ENCODE measurements at regions not wholly inside any gene's neighbourhood (a gene's known extent, or its start where the extent isn't known, plus 50 kb on each side); places are given as distances from the start of the nearest gene placed in this dataset.

GRCh38 chr1:88204612-88205167 is 479.4 kb upstream of the PKN2 start:
- no peaks in the 10 kb centered on the region for H3K4me1 Mint-ChIP-seq
- no peak overlapping the region for H3K4me3 Mint-ChIP-seq
- no peaks in the 10 kb centered on the region for H3K27me3 Mint-ChIP-seq
- H3K9me3 Mint-ChIP-seq, result no peaks in the 10 kb centered on the region
- DNase-seq (no peak), ATAC-seq (no peak)
- no peak overlapping the region for H3K27ac Mint-ChIP-seq
- no peaks in the 10 kb centered on the region for H3K36me3 Mint-ChIP-seq (ENCODE audit: low read depth)

DNA sequence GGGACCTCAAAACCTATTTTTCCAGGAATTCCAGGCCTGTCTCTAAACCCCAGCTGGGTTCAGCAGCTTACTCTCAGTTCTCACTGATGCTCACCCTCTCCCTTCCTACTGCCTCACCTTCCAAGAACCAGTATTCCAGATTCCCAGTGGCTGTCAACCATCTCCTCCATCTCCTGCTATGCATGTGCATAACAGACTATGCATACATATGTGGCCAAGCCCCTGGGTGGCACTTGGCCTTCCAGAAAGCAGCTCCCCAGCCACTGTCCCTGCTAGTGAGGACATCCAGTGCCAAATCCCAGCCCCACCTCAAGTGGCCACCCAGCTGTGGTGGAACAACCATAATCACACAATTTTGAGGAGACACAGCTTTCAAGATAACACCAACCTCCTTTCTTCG is 475.7 kb upstream of the PKN2 start:
- Mint-ChIP-seq H3K9me3 (no peaks in the 10 kb centered on the region), H3K4me1 (no peaks in the 10 kb centered on the region), H3K27me3 (no peaks in the 10 kb centered on the region), H3K27ac (no peak overlapping the region), H3K4me3 (no peak overlapping the region), H3K36me3 (ENCODE audit: low read depth) (no peaks in the 10 kb centered on the region)
- ATAC-seq (no peak), DNase-seq (no peak)

GRCh38 chr1:88210103-88210787 is 473.8 kb upstream of the PKN2 start:
- Mint-ChIP-seq H3K36me3 (ENCODE audit: low read depth) (no peaks in the 10 kb centered on the region), H3K4me3 (no peak overlapping the region), H3K4me1 (no peaks in the 10 kb centered on the region), H3K9me3 (no peaks in the 10 kb centered on the region), H3K27ac (no peak overlapping the region), H3K27me3 (no peaks in the 10 kb centered on the region)
- DNase-seq (no peak), ATAC-seq (no peak)

GRCh38 chr1:88216441-88216840 is 467.6 kb upstream of the PKN2 start:
- no peak for ATAC-seq
- no peaks in the 10 kb centered on the region for H3K36me3 Mint-ChIP-seq (ENCODE audit: low read depth)
- H3K4me3 Mint-ChIP-seq, result no peak overlapping the region
- H3K27ac Mint-ChIP-seq, result no peak overlapping the region
- H3K4me1 Mint-ChIP-seq, result no peaks in the 10 kb centered on the region
- peaks cover 3% of the 10 kb centered on the region for H3K27me3 Mint-ChIP-seq
- DNase-seq, result no peak
- no peaks in the 10 kb centered on the region for H3K9me3 Mint-ChIP-seq

- no peak for ATAC-seq
- H3K4me3 Mint-ChIP-seq, result no peak overlapping the region
Observed at GRCh38 chr1:88217386-88217785, 466.7 kb upstream of the PKN2 start.

DNA sequence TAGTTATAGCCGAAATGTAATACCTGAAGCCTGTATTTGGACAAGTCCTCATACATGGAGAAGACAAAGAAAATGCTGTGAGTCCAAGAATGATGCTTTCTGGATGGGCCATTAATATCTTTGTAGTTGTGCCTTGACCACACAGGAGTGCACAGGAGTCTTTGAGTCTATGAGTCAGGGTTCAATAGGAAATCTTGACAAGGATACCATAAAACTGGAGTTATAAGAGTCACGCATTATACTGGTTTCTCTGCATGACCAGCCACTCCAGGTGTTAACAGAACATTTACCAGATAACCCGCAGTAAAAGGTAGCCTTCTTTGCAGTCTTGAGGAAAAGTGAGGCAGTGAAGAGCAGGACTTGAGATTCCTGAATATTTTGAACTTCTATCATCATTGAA is 464.6 kb upstream of the PKN2 start:
- no peak overlapping the region for H3K27ac Mint-ChIP-seq
- ATAC-seq, result no peak
- no peaks in the 10 kb centered on the region for H3K36me3 Mint-ChIP-seq (ENCODE audit: low read depth)
- DNase-seq, result no peak
- no peak overlapping the region for H3K4me3 Mint-ChIP-seq
- no peaks in the 10 kb centered on the region for H3K9me3 Mint-ChIP-seq
- H3K4me1 Mint-ChIP-seq, result no peaks in the 10 kb centered on the region
- peaks cover 3% of the 10 kb centered on the region for H3K27me3 Mint-ChIP-seq

More at GRCh38 chr1:88217386-88217785, 466.7 kb upstream of the PKN2 start:
- no peak for DNase-seq
- no peaks in the 10 kb centered on the region for H3K4me1 Mint-ChIP-seq
- H3K27me3 Mint-ChIP-seq, result peaks cover 3% of the 10 kb centered on the region
- H3K9me3 Mint-ChIP-seq, result no peaks in the 10 kb centered on the region
- H3K27ac Mint-ChIP-seq, result no peak overlapping the region
- H3K36me3 Mint-ChIP-seq (ENCODE audit: low read depth), result no peaks in the 10 kb centered on the region

DNA sequence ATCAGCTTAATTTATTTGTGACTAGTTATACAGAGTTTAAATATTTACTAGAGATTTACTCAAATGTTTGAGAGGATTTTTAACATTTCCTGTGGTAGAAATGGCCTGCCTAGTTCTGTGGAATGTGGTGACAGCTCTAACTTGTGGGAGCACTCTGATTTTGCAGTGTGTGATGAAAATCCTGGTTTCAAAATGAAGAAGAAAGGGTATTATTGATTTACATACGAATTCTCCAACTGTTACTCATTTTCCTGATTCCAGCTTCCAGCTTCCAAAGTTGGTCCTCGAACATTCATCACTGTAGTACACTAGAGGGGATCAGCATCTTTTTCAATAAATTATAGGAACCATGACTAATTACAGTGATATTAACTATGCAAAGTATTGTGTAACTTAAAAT is 462.7 kb upstream of the PKN2 start:
- ATAC-seq, result no peak

DNA sequence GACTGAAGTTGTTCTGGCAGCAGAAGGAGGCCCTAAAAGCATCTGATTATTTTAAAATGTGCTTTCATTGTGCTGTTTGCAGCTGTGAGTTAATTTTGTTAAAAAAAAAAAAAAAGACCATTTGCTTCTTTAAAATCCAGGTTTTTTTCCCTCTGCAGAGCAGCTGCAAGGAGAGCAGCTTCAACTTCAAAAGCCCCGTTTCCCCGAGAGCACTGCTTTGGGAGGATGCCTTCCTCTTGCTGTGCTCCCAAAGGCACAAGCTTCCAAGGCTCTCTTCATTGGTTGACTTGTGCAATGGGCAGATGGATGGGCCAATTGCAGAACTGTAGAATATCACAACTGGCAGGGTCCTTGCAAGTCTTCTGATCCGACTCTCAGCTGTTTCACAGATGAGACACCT is 459.2 kb upstream of the PKN2 start:
- no peaks in the 10 kb centered on the region for H3K27me3 Mint-ChIP-seq
- H3K36me3 Mint-ChIP-seq (ENCODE audit: low read depth), result no peaks in the 10 kb centered on the region
- ATAC-seq, result no peak
- no peak overlapping the region for H3K4me3 Mint-ChIP-seq
- no peak overlapping the region for H3K27ac Mint-ChIP-seq
- DNase-seq, result no peak
- H3K9me3 Mint-ChIP-seq, result no peaks in the 10 kb centered on the region
- H3K4me1 Mint-ChIP-seq, result no peaks in the 10 kb centered on the region

More for the DNA sequence above, 462.7 kb upstream of the PKN2 start:
- Mint-ChIP-seq H3K27me3 (peaks cover 3% of the 10 kb centered on the region), H3K4me3 (no peak overlapping the region), H3K36me3 (ENCODE audit: low read depth) (no peaks in the 10 kb centered on the region), H3K27ac (no peak overlapping the region), H3K9me3 (no peaks in the 10 kb centered on the region), H3K4me1 (no peaks in the 10 kb centered on the region)
- DNase-seq, result no peak

DNA sequence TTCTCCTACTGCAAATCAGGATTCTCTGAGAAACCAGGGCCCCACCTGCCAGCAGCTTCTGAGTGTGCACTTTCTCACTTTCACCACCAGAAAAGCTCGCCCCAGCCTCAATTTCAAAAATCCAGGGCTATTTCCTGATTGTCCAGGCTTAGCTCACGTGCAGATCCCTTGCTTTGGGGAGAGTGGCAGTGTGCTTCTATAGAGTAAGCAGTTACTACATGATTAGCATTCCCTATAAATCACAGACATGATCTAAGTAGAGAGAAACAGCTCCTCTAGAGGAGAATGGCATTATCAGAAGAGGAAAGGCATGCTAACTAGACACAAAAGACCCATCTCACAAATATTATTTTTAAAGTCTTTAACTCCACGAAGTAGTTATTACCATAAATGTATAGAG is 456.0 kb upstream of the PKN2 start:
- H3K27ac Mint-ChIP-seq, result no peak overlapping the region
- H3K36me3 Mint-ChIP-seq (ENCODE audit: low read depth), result no peaks in the 10 kb centered on the region
- H3K4me3 Mint-ChIP-seq, result no peak overlapping the region
- no peak for DNase-seq
- no peaks in the 10 kb centered on the region for H3K27me3 Mint-ChIP-seq
- no peaks in the 10 kb centered on the region for H3K4me1 Mint-ChIP-seq
- ATAC-seq, result no peak
- no peaks in the 10 kb centered on the region for H3K9me3 Mint-ChIP-seq

- ATAC-seq, result no peak
- Mint-ChIP-seq H3K36me3 (ENCODE audit: low read depth) (no peaks in the 10 kb centered on the region), H3K4me3 (no peak overlapping the region), H3K27me3 (no peaks in the 10 kb centered on the region), H3K9me3 (no peaks in the 10 kb centered on the region), H3K27ac (no peak overlapping the region), H3K4me1 (no peaks in the 10 kb centered on the region)
- DNase-seq, result no peak
Observed at GRCh38 chr1:88230126-88230525, 453.9 kb upstream of the PKN2 start.

GRCh38 chr1:88237058-88237457 is 447.0 kb upstream of the PKN2 start:
- ATAC-seq (no peak), DNase-seq (no peak)
- H3K36me3 Mint-ChIP-seq (ENCODE audit: low read depth), result no peaks in the 10 kb centered on the region
- H3K27me3 Mint-ChIP-seq, result peaks cover 3% of the 10 kb centered on the region
- no peaks in the 10 kb centered on the region for H3K9me3 Mint-ChIP-seq
- H3K4me3 Mint-ChIP-seq, result no peak overlapping the region
- H3K4me1 Mint-ChIP-seq, result no peaks in the 10 kb centered on the region
- no peak overlapping the region for H3K27ac Mint-ChIP-seq

DNA sequence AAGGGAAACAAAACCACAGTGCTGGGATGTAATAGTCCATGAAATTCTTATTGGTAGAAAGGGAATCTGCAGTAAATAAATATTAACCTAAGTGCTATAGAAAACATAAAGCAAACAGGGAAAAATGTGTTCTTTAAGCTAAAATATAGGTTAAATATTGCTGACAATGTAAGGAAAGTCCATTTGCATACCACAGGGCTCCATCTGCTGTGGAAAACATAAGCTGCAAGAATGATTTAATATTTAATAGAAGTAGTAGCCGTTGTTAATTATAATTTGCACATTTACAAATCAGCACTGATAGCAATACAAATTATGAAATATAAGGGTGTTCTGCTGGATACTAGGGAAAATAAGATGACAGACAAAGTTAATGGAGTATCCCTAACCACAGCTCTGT is 444.9 kb upstream of the PKN2 start:
- no peak overlapping the region for H3K27ac Mint-ChIP-seq
- no peaks in the 10 kb centered on the region for H3K4me1 Mint-ChIP-seq
- H3K4me3 Mint-ChIP-seq, result no peak overlapping the region
- no peaks in the 10 kb centered on the region for H3K36me3 Mint-ChIP-seq (ENCODE audit: low read depth)
- H3K27me3 Mint-ChIP-seq, result peaks cover 3% of the 10 kb centered on the region
- peaks cover under 1% of the 10 kb centered on the region for H3K9me3 Mint-ChIP-seq
- DNase-seq (no peak), ATAC-seq (no peak)

DNA sequence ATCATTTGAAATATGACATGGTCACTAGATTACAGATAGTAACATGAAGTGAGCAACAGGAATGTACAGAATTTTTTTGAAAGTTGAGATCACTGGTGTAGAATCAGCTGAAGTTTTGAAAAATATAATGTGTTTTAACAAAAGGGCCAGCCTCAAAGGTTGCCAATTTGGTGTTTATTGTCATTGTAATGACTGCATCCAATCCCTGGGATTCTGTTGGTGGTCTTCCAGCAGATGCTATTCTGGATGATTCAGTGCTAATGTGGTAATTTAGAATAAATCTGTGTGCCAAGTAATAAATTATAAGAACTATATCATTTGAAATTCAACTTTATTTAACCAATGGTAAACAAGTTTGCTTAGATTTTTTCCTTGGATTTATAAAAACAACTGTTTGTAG is 436.4 kb upstream of the PKN2 start:
- Mint-ChIP-seq H3K27ac (no peak overlapping the region), H3K9me3 (peaks cover 3% of the 10 kb centered on the region), H3K4me1 (no peaks in the 10 kb centered on the region), H3K4me3 (no peak overlapping the region), H3K36me3 (ENCODE audit: low read depth) (no peaks in the 10 kb centered on the region), H3K27me3 (no peaks in the 10 kb centered on the region)
- DNase-seq (no peak), ATAC-seq (no peak)

DNA sequence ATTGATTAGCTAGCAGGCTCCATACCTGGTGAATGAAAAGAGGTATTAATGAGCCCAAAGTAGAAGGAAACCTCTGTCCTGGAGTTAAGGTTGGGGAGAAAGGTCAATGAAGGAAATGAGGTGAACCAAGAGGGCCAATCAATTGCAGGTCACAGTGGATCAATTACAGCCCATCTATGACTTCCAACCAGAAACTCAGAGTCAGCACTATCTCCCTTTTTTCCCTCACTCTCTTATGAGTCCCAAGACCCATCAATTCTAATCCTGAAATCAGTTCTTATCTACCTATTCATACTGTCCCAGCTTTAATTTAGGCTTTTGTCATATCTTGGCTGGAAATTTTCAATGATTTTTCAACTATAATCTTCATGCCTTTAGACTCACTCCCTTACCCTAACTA is 433.2 kb upstream of the PKN2 start:
- Mint-ChIP-seq H3K36me3 (ENCODE audit: low read depth) (no peaks in the 10 kb centered on the region), H3K4me1 (no peaks in the 10 kb centered on the region), H3K9me3 (no peaks in the 10 kb centered on the region)

GRCh38 chr1:88252745-88253144 is 431.3 kb upstream of the PKN2 start:
- Mint-ChIP-seq H3K4me3 (no peak overlapping the region), H3K36me3 (ENCODE audit: low read depth) (no peaks in the 10 kb centered on the region), H3K4me1 (no peaks in the 10 kb centered on the region), H3K9me3 (no peaks in the 10 kb centered on the region), H3K27me3 (no peaks in the 10 kb centered on the region), H3K27ac (no peak overlapping the region)
- ATAC-seq (no peak), DNase-seq (no peak)

More for the DNA sequence above, 433.2 kb upstream of the PKN2 start:
- no peak overlapping the region for H3K27ac Mint-ChIP-seq
- H3K27me3 Mint-ChIP-seq, result no peaks in the 10 kb centered on the region
- H3K4me3 Mint-ChIP-seq, result no peak overlapping the region
- no peak for ATAC-seq
- no peak for DNase-seq

GRCh38 chr1:88265606-88266005 is 418.5 kb upstream of the PKN2 start:
- H3K9me3 Mint-ChIP-seq, result no peaks in the 10 kb centered on the region
- no peaks in the 10 kb centered on the region for H3K4me1 Mint-ChIP-seq
- no peak for DNase-seq
- H3K27me3 Mint-ChIP-seq, result peaks cover 6% of the 10 kb centered on the region
- no peak overlapping the region for H3K4me3 Mint-ChIP-seq
- H3K36me3 Mint-ChIP-seq (ENCODE audit: low read depth), result no peaks in the 10 kb centered on the region
- no peak overlapping the region for H3K27ac Mint-ChIP-seq
- ATAC-seq, result no peak

Data from activated naive CD8-positive, alpha-beta T cell treated with anti-CD3 and anti-CD28 coated beads, Interleukin-2, amount 50 U/mL, for 24 hours (primary cell).